ENCODE measurements at regions not wholly inside any gene's neighbourhood (a gene's known extent, or its start where the extent isn't known, plus 50 kb on each side); places are given as distances from the start of the nearest gene placed in this dataset.
"Not testable (repeated sequence)": the region's sequence is repeated elsewhere in the genome, so short reads cannot be mapped to it uniquely, and the experiment has no call there.

GRCh38 chr11:93039531-93040240, 70.2 kb downstream of the MTNR1B start:
- H3K36me3 Mint-ChIP-seq (ENCODE audit: low read depth) = peaks cover 16% of the 10 kb centered on the region
- H3K27ac Mint-ChIP-seq (ENCODE audit: unreplicated experiment) = no peak overlapping the region
- no peaks in the 10 kb centered on the region for H3K27me3 Mint-ChIP-seq (ENCODE audit: low read depth)
- no peak for DNase-seq (ENCODE audit: low read depth, low spot score)
- peaks cover 8% of the 10 kb centered on the region for H3K9me3 Mint-ChIP-seq
- H3K4me1 Mint-ChIP-seq = no peaks in the 10 kb centered on the region
- H3K4me3 Mint-ChIP-seq = no peak overlapping the region
- TF ChIP-seq CTCF (conservative IDR thresholded peaks at IDR 0.05) = no peak

- H3K4me3 Mint-ChIP-seq = no peak overlapping the region
- H3K4me1 Mint-ChIP-seq = no peaks in the 10 kb centered on the region
- H3K27me3 Mint-ChIP-seq (ENCODE audit: low read depth) = no peaks in the 10 kb centered on the region
Observed at GRCh38 chr11:93041682-93042081, 72.2 kb downstream of the MTNR1B start.

GRCh38 chr11:93043186-93043585, 73.7 kb downstream of the MTNR1B start:
- H3K9me3 Mint-ChIP-seq; H3K27ac Mint-ChIP-seq (ENCODE audit: unreplicated experiment); H3K27me3 Mint-ChIP-seq (ENCODE audit: low read depth); H3K4me1 Mint-ChIP-seq; H3K4me3 Mint-ChIP-seq; DNase-seq (ENCODE audit: low read depth, low spot score): not testable (repeated sequence)
- H3K36me3 Mint-ChIP-seq (ENCODE audit: low read depth) = peaks cover 16% of the 10 kb centered on the region

More at GRCh38 chr11:93041682-93042081, 72.2 kb downstream of the MTNR1B start:
- Mint-ChIP-seq H3K9me3 (peaks cover 7% of the 10 kb centered on the region), H3K36me3 (ENCODE audit: low read depth) (peaks cover 16% of the 10 kb centered on the region), H3K27ac (ENCODE audit: unreplicated experiment) (no peak overlapping the region)
- DNase-seq (ENCODE audit: low read depth, low spot score) = no peak
- no peak for TF ChIP-seq CTCF (conservative IDR thresholded peaks at IDR 0.05)

- peaks cover 17% of the 10 kb centered on the region for H3K4me1 Mint-ChIP-seq
- no peaks in the 10 kb centered on the region for H3K36me3 Mint-ChIP-seq (ENCODE audit: low read depth)
- no peak overlapping the region for H3K4me3 Mint-ChIP-seq
- TF ChIP-seq CTCF (conservative IDR thresholded peaks at IDR 0.05) = no peak
- no peaks in the 10 kb centered on the region for H3K9me3 Mint-ChIP-seq
- DNase-seq (ENCODE audit: low read depth, low spot score) = no peak
- no peak overlapping the region for H3K27ac Mint-ChIP-seq (ENCODE audit: unreplicated experiment)
- no peaks in the 10 kb centered on the region for H3K27me3 Mint-ChIP-seq (ENCODE audit: low read depth)
Observed at GRCh38 chr11:93049740-93050139, 80.3 kb downstream of the MTNR1B start.

GRCh38 chr11:93051186-93051585, 81.7 kb downstream of the MTNR1B start:
- no peak overlapping the region for H3K4me3 Mint-ChIP-seq
- no peak for TF ChIP-seq CTCF (conservative IDR thresholded peaks at IDR 0.05)

GRCh38 chr11:93053864-93054263, 84.4 kb downstream of the MTNR1B start:
- no peaks in the 10 kb centered on the region for H3K27me3 Mint-ChIP-seq (ENCODE audit: low read depth)
- no peak overlapping the region for H3K4me3 Mint-ChIP-seq
- no peaks in the 10 kb centered on the region for H3K36me3 Mint-ChIP-seq (ENCODE audit: low read depth)
- H3K27ac Mint-ChIP-seq (ENCODE audit: unreplicated experiment) = no peak overlapping the region
- H3K4me1 Mint-ChIP-seq = peaks cover 27% of the 10 kb centered on the region
- no peak for TF ChIP-seq CTCF (conservative IDR thresholded peaks at IDR 0.05)
- DNase-seq (ENCODE audit: low read depth, low spot score) = no peak
- H3K9me3 Mint-ChIP-seq = peaks cover 2% of the 10 kb centered on the region

More at GRCh38 chr11:93051186-93051585, 81.7 kb downstream of the MTNR1B start:
- Mint-ChIP-seq H3K36me3 (ENCODE audit: low read depth) (no peaks in the 10 kb centered on the region), H3K9me3 (peaks cover 2% of the 10 kb centered on the region), H3K27me3 (ENCODE audit: low read depth) (no peaks in the 10 kb centered on the region), H3K4me1 (peaks cover 17% of the 10 kb centered on the region), H3K27ac (ENCODE audit: unreplicated experiment) (no peak overlapping the region)
- DNase-seq (ENCODE audit: low read depth, low spot score) = no peak
